ENCODE measurements at regions not wholly inside any gene's neighbourhood (a gene's known extent, or its start where the extent isn't known, plus 50 kb on each side); places are given as distances from the start of the nearest gene placed in this dataset.

GRCh38 chr10:62581351-62581750, 207.2 kb downstream of the ZNF365 start:
- Histone ChIP-seq H3K4me3 (ENCODE audit: low read depth, low read length) (no peak overlapping the region), H3K27me3 (no peaks in the 10 kb centered on the region; the same call in 1 of the 2 replicates), H3K36me3 (no peaks in the 10 kb centered on the region), H3K4me1 (no peaks in the 10 kb centered on the region), H3K9me3 (no peaks in the 10 kb centered on the region)
- DNase-seq: no peak
- TF ChIP-seq, protein P1, sequence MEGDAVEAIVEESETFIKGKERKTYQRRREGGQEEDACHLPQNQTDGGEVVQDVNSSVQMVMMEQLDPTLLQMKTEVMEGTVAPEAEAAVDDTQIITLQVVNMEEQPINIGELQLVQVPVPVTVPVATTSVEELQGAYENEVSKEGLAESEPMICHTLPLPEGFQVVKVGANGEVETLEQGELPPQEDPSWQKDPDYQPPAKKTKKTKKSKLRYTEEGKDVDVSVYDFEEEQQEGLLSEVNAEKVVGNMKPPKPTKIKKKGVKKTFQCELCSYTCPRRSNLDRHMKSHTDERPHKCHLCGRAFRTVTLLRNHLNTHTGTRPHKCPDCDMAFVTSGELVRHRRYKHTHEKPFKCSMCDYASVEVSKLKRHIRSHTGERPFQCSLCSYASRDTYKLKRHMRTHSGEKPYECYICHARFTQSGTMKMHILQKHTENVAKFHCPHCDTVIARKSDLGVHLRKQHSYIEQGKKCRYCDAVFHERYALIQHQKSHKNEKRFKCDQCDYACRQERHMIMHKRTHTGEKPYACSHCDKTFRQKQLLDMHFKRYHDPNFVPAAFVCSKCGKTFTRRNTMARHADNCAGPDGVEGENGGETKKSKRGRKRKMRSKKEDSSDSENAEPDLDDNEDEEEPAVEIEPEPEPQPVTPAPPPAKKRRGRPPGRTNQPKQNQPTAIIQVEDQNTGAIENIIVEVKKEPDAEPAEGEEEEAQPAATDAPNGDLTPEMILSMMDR (IDR thresholded peaks at IDR 0.05; ENCODE audit: low read depth, low read length): no peak

DNA sequence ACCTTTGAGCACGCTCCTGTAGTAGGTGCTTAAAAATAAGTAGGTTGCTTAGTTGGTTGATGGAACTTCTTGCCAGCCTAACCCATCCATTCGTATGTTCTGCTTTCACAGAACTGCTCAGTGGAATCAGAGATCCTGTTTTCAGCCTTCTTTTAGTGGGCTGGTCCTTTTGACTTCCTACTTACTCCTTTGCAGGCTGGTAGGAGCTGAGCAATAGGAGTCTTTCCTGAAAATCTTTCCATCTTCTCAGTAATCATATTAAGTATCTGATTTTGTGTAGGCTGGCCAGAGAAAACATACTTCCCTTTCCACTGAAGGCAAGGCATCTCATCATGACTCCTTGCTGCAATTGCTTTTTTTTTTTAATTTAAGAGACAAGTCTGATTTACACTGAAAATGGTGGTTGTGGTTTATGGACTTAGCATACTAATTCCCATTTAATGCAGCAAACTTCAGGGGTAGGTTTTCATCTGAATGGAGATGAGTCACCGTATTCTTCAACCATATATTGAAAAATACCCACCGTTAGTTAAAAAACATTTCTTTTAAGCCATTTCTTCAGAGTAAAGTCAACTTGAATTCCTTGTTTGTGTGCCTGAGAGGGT, 208.0 kb downstream of the ZNF365 start:
- Histone ChIP-seq H3K9me3 (no peaks in the 10 kb centered on the region), H3K4me1 (no peaks in the 10 kb centered on the region), H3K36me3 (no peaks in the 10 kb centered on the region), H3K4me3 (ENCODE audit: low read depth, low read length) (no peak overlapping the region), H3K27me3 (no peaks in the 10 kb centered on the region; the same call in 1 of the 2 replicates)
- TF ChIP-seq, protein P1 (IDR thresholded peaks at IDR 0.05; ENCODE audit: low read depth, low read length): no peak
- no peak for DNase-seq

DNA sequence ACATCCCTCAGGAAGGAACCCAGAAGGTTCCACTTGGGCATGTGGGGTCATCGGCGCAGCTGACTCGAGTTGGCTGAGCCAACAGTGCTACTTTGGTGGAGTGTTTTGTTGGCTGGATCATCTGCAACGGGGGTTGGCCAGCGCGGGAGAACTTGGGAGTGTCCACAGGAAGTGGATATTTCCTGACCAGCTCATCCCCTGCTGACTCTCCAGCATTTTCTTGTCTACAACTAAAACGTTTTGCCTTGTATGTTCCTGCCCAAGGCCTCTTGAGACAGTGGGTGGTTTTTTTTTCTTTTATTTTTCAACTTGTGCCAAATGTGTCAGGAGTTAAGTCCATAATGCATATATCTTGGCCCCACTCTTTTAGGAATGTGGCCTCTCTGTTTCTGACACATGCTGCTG, 208.6 kb downstream of the ZNF365 start:
- H3K36me3 ChIP-seq: no peaks in the 10 kb centered on the region
- TF ChIP-seq, protein P1 (IDR thresholded peaks at IDR 0.05; ENCODE audit: low read depth, low read length): no peak
- H3K27me3 ChIP-seq: no peaks in the 10 kb centered on the region; the same call in 1 of the 2 replicates
- no peak for DNase-seq
- H3K4me3 ChIP-seq (ENCODE audit: low read depth, low read length): no peak overlapping the region
- H3K9me3 ChIP-seq: no peaks in the 10 kb centered on the region
- H3K4me1 ChIP-seq: no peaks in the 10 kb centered on the region

GRCh38 chr10:62583876-62584615, 209.9 kb downstream of the ZNF365 start:
- TF ChIP-seq, protein P1 (IDR thresholded peaks at IDR 0.05; ENCODE audit: low read depth, low read length): no peak
- DNase-seq: no peak
- H3K36me3 ChIP-seq: no peaks in the 10 kb centered on the region
- no peaks in the 10 kb centered on the region; the same call in 1 of the 2 replicates for H3K27me3 ChIP-seq
- H3K9me3 ChIP-seq: no peaks in the 10 kb centered on the region
- no peak overlapping the region for H3K4me3 ChIP-seq (ENCODE audit: low read depth, low read length)
- H3K4me1 ChIP-seq: no peaks in the 10 kb centered on the region

GRCh38 chr10:62584731-62585130, 210.6 kb downstream of the ZNF365 start:
- no peaks in the 10 kb centered on the region for H3K9me3 ChIP-seq
- TF ChIP-seq, protein P1 (IDR thresholded peaks at IDR 0.05; ENCODE audit: low read depth, low read length): no peak
- H3K27me3 ChIP-seq: no peaks in the 10 kb centered on the region; the same call in 1 of the 2 replicates
- no peaks in the 10 kb centered on the region for H3K4me1 ChIP-seq
- no peak overlapping the region for H3K4me3 ChIP-seq (ENCODE audit: low read depth, low read length)
- no peak for DNase-seq
- no peaks in the 10 kb centered on the region for H3K36me3 ChIP-seq

DNA sequence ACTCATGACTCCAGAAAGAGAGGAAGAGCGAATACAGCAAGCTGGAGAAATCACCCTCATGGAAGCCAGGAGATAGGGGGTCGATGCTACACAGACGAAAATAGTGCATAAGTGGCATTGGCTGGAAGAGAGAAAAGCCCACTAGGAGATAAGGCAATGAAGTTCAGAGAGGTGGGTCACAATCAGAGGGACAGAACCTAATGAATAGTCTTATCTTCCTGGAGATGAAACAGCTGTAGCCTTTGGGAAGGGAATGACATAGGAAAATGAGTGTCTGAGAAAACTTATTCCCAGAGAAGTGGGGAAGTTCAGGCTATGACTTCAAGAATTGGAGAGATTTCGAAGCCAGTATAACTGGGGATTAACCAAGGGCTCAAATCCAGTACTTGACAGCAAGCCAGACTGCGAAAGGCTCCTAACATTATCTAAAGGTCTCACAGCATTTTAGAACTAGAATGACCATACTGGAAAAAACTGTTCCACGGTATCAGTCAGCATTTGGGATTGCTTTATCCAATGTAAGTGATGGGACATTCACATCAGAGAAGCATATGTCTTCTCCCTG, 211.1 kb downstream of the ZNF365 start:
- TF ChIP-seq, protein P1 (IDR thresholded peaks at IDR 0.05; ENCODE audit: low read depth, low read length): no peak
- no peaks in the 10 kb centered on the region for H3K4me1 ChIP-seq
- H3K9me3 ChIP-seq: no peaks in the 10 kb centered on the region
- no peak overlapping the region for H3K4me3 ChIP-seq (ENCODE audit: low read depth, low read length)
- peaks cover under 1% of the 10 kb centered on the region for H3K27me3 ChIP-seq
- no peak for DNase-seq
- H3K36me3 ChIP-seq: no peaks in the 10 kb centered on the region

Data from BE2C (cell line).